GM19438 (cell line): ENCODE measurements at regions not wholly inside any gene's neighbourhood (a gene's known extent, or its start where the extent isn't known, plus 50 kb on each side); places are given as distances from the start of the nearest gene placed in this dataset.

Experiments used
- ATAC-seq: cut with Tn5 transposase; IDR thresholded peaks from one replicate; pipeline ENCODE4 v1.9.1; 2021; ENCODE audit warnings: low read depth; ENCODE audit not compliant: unreplicated experiment

DNA sequence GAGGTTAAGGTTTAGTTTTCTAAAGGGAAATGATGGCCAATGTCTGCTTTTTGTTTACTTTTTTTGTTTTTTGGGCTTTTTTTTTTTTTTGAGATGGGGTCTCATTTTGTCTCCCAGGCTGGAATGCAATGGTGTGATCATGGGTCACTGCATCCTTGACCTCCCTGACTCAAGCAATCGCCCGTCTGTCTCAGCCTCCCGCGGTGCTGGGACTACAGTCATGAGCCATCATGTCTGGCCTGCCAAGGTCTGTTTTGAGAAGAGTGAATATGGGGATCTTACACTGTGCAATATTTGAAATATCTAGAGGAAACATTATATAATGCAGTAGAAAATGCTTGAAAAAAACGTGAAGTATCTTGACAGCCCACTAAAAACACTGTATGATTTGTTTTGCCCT, 162.5 kb downstream of the GASK1B start:
- ATAC-seq, result no peak

DNA sequence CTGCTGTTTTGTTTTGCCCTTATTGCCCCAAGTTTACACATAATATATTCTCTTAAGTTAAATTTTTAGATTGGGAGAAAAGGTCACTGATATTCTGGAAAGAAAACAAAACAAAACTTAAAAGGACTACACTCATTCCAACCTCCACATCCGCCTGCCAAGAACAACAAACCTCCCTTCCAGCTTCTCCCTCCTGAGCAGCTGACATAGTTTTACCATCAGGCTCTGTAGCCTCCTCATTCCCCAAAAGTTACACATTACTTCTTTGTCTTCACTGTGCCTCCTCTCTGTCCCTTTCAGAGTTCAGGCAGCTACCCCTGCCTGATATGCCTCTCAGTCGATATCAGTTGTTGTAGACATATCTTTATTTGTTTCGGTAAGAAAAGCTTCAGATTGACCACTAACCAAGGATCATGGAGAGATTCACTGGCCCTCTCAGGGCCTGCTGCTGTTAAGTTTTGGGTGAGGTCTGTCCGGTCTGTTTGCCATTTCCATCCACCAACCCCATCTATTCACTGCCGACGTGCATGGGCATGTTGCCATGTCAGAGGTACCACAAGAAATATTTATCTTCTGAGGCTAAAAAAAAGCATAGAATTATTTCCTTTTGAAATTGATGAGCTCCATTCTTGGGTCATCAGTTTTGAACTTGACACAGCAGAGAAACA, 164.1 kb downstream of the GASK1B start:
- no peak for ATAC-seq

DNA sequence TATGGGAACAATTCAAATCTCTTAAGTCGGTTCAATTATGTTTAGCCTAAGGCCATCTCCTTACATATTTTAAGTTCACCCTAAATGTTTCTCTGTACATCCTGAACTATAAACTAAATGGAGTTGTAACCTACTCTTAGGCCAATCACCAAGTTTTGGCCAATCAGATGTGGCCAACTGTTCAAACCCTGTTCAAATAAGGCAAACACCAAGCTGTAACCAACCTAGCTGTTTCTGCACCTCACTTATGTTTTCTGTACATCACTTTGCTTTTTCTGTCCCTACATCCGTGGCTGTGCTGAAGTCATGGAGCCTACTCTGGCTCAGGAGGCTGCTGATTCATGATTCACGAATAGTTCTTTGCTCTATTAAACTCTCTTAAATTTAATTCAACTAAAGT, 165.3 kb downstream of the GASK1B start:
- ATAC-seq, result no peak

DNA sequence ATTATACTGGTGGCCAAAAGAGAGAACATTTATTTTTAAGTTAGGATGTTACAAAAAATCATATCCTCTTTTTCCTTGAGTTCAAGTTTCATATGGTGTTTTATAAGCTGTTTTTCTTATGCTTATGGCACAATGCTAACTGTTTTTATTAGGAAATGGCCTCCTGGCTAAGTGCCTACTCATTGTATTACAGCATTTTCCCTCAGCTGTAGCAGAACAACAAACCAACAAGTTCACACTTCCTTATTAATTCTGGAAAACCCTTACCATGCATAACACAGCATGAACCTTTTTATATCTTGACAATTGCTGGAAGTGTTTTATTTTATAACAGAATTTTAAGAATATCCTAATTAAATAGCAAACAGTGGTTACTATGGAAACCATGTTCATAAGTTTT, 165.8 kb downstream of the GASK1B start:
- ATAC-seq, result no peak

DNA sequence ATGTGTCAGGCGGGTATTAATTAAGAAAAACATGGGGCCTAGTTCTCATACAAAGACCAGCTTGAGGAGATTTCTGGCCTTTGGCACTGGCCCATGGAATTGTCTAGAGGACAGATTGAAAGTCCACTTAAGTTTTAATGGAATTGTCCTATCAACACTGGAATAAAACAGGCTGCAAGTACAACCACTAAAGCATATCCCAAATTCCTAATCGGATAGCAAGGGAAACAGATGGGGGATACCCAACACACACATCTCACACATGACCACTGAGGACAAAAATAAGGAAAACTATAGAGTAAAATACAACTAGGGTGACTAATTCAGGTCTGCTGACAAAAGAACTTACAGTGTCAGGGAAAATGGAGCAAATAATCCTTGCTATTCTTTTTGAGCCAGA, 167.8 kb downstream of the GASK1B start:
- no peak for ATAC-seq

DNA sequence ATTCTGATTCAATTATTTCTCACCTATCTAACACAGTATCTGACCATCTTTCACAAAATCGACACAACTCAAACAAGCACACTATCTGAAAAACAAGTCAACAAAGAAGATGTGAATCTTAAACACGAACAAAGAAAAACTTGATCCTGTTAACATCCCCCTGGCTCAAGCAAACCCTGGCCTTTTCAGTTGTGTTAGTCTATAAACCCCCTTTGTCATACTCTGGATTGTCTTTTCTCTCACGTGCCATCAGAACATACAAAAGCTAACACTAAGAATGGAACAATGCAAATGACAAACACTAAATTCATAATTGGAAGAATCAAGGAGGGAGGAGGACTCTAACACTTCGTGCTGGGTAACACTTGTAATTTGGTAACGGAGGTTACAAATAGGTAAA, 168.7 kb downstream of the GASK1B start:
- no peak for ATAC-seq

DNA sequence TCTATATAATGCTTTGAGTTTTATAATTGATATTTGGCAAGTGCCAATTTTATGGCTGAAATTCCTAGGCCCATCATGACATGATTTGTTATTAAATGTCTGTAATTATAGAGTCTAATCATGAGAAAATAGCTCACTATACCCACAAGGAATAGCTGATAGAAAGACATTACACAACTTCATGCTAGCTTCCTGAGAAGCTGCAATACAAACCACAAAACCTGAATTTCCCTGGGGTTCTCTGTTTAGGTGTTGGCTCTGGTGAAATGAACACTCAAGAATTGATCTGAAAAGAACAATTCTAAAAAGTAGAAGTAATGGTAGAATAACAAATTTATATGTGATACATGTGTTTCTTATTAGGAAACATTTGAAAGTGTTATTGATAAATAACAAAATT, 169.6 kb downstream of the GASK1B start:
- ATAC-seq, result no peak

DNA sequence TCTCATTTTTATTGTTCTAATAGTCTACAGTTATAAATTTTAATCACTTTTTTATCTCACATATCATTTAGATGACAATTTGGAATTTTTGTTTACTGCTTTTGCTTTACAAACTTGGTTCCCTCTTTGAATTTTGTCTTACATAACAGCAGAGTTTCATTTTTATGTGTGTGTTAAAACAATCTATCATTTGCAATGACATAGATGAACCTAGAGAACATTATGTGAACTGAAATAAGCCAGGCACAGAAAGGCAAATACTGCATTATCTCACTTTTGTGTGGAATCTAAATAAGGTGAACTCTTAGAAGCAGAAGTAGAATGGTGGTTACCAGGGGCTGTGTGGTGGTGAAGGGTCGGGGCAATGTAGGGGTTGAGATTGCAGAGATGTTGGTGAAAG, 170.7 kb downstream of the GASK1B start:
- ATAC-seq, result no peak

DNA sequence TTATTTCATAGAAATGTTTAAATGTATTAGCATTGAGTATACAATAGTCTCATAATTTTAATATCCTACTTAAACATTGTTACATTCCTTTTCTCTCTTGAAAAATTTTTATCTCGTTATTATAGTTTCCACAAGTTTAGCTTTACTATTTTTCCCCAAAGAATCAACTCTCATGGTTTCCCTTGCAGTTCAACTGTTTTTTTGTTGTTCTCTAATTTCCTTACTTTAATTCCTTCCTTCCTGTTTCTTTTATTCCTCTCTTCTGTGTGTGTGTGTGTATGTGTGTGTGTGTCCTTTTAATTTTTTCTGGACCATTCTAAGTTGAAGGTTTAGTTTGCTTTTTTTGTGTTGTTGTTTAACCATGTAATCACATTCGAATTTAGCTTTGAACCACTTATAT, 171.1 kb downstream of the GASK1B start:
- no peak for ATAC-seq

DNA sequence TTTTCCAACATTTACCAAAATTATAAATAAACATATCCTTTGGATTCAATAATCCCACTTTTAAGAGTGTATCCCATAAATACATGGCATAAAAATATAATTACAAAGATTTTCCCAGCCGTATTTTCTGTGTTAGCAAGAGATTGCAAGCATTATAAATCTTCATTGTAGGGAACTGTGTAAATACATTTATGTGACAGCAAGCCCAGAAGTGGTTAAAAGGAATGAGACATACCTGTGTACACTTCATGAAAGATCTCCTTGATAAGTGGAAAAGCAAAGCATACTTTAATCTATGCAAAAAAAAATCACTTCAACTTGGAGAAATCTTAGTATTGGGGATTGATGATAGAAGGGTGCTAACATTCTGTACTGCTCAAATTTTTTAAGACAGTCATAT, 173.1 kb downstream of the GASK1B start:
- ATAC-seq, result no peak

DNA sequence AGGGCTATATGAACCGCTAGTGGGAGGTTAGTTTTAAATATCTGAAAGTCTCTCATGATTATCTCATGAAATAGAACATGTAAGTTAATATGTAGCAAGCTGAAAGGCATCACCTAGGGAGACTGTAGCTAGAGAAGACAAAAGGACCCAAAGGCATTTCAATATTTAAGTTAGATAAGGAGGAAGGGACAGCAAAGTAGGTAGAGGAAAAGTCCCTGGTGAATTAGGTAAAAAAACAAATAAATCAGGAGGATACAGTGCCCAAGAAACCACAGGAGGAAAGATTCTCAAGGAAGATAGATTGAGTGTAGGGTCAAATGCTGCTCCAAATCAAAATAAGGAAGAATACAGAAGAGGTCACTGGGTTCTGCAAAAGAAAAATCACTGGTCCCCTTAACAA, 175.5 kb downstream of the GASK1B start:
- ATAC-seq, result no peak

DNA sequence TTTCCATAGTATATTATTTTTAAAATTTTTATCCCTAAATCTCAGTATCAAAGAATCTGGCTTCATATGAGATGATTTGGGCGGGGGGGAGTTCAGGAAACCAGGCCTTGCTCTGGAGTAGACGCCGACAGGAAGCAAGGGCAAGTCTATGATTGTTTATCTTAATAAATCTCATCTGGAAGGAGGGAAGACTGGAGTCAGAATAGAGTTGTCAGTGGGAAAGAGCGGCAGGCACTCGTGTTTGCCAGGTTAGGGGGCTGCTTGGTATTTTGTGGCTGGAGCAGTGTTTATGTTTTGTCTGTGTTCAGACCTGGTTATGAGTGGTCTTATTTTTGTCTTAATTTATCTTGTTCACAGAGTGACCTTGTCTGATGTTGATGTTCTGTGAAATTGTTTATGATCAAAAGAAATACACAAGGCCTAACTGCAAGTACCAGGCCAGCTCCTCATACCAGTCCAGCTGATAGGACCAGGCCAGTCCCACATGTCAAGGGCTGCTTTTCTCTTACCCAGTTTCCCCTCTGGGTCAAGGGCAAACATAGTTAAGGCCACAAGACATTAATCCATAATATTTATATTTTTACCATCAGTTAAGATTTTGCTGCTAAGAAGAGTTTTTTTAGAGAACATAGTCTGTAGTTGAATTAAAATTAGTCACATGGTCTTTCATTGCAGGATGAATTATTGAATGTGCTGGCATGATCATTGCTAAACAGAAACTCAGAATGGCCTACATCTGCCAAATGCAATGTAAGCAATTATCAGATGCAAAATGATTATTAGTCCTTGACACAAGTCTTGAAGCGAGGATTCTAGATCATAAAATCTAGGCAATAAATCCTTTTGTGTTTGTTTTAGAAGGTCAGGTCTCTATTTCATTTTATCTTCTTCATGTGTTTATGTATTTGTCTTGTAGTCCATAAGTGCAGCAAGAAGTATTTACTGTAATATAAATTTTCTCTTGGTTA, 176.5 kb downstream of the GASK1B start:
- no peak for ATAC-seq

DNA sequence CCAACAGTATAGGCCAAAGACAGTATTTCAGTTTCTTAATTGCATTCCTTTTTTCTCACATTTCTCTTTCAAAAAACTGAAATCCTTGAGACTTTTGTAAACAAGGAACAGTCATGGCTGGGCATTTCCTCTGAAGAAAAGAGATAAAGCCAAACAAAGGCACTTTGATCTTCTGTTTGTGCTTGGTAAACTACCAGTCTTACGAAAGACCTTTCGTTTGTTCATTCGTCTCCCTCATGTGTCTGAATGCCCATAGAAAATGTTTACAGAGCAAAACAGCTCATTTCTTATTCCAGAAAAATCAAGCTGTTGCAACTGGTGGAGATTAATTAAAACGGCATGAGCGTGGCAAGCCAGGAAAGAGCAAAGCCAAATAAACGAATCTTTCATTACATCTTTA, 178.0 kb downstream of the GASK1B start:
- no peak for ATAC-seq

DNA sequence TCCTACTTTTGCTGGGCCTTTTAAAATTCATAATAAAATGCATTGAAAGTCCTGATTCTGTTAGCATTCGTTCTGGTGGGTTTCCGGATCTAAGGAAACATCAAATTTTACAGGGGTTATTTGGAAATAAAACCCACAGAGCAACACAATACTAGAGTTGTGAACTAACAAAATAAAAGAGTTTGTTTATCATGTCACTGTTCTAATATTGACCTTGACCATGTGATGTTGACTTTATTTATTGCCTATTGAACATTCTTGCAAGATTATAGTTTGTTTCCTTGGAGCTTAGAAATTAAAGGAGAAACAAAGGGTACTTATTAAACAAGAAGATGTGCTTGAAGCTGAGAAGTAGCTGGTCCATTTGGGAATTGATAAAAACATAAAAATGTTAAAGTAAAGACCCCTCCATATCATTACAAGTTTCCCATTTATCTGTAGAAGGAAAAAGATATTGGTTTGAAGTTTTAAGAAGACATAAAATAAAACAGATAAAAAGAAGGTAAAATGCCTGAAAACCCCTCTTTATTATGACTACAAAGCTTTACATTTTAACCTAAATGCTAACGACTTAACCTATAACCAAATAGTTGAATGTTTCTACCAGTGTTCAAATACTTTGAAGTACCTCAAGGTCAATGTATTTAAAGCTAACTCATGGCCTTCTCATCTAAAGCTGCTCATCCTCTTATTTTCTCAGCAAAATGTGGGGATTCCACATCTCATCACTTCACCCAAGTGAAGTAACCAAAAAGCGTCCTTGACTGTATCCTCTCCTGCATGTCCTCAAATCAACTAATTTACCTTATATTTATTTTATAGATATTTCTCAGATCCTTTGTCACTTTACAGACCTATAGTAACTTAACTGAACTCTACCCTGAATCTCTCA, 179.6 kb downstream of the GASK1B start:
- no peak for ATAC-seq

DNA sequence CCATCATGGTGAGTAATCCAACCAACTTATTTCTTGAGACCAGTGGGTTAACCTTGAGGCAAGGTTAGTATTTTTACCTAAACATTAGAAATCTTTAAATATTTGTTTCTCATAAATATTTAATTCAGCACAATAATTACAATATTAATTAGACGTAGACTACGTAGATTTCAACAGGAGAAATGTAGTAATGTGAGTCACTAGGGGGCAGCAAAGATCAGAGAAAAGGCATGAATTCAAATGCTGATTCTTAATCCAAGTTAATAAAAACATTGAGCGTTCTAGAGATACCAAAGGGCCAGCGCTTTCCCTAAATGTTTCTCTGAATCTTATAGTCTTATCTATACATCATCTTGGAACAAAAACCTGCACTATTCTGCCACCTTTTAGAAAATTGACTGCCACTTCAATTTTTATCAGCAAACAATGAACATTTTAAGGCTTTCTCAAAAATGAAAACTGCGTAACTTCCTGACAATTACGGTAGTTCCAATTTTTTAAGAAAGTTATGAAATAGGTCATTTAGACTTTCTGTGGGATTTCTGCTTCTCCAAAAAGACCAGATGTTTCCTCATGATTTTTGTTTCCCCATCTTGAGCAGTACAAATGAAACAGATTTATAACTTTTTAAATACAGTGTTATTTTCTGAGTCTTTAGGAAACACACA, 180.7 kb downstream of the GASK1B start:
- ATAC-seq, result no peak

DNA sequence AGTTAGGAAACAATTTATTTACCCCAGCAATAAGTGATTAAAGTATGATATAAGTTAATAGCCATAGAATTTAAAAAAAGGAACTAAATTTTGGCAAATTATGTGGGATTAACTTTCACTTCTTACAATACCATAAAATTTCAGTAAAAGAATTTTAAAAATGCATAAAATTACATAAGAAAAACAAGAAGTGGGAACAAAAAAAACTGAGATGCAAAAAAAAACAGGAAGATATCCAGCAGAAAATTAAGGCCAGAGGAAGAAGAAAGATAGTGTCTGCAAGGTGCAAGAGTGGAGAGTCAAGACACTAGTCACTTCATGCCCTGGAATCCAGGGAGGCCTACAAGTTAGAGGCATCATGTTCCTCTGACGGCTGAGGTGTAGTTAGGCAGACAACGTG, 184.2 kb downstream of the GASK1B start:
- ATAC-seq, result no peak

DNA sequence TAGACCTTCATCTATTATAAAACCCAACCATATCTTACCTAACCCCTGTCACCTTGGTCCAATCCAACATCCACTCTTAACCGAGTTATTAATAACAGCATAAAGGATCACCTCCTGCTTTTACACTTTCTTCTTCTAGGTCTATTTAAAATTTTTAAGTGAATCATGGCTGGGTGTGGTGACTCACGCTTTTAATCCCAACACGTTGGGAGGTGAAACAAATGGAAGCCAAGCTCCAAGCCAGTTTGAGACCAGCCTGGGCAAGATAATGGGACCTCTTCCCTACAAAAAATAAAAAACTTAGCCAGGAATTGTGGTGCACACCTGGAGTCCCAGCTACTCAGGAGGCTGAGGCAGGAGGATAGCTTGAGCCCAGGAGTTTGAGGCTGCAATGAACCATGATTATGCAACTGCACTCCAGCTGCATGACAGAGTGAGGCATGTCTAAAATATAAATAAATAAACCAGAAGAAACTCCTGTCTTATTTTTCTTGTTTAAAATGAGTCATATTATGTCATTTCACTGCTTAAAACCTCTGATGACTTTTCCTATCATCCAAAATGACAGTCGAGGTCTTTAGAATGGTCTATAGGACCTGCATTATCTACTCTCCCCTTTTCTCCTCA, 188.4 kb downstream of the GASK1B start:
- no peak for ATAC-seq

DNA sequence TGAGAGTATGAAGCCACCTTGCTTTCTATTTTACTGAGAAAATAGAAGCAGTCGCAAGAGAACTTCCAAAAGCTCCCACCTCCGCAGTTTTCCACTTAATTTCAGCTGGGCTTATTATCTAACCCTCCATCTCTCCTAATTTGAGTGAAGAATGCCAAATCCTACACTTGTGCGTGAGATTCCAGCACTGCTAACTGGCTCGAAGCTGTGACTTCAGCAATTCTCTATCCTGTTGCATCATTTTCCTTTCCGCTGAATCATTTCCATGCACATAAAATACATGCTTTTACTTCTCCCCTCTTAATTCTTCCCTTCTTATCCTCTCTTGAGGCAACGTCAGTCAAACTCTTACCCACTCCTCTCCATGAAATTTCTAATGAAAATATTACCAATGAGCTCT, 189.5 kb downstream of the GASK1B start:
- ATAC-seq, result no peak

DNA sequence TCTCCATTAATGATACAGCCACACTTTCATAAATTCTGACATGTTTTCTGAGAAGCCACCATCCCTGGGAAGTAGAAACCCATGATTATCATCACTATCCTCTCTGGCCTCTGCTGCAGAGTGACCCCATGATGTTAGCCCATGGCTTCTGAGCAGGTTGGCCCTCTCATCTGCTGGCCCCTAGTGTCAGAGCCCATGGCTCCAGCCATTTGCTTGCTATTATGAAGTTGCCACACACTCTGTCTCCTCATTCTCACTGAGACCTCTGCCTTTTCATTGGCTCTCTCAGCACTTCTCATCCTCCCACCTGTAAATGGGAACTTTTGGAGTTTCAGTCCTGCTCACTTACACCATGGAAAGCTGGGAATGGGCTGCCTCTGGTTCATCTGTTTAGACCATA, 192.7 kb downstream of the GASK1B start:
- no peak for ATAC-seq
